GM21529 (cell line): ENCODE measurements at regions not wholly inside any gene's neighbourhood (a gene's known extent, or its start where the extent isn't known, plus 50 kb on each side); places are given as distances from the start of the nearest gene placed in this dataset.

Experiments used
- ATAC-seq: cut with Tn5 transposase; IDR thresholded peaks from one replicate; pipeline ENCODE4 v1.9.1; 2021; ENCODE audit not compliant: unreplicated experiment

DNA sequence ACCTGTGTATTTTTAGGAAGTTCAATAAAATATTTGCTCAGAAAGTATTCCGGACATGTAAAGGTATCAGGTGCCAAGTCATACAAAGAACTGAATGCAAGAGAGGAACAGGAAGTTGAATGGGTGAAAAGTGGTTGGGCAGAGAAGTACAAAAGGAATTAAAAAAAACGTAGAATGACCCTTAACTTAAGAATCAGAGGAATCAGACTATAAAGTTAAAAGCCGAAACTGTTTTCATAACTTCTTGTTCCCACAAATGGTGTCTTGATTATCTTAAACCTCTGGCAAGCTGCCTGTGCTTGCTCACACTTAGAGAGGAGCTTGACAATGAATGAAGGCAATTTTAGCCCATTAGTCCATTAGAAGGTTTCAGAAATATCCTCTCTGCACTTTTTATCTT, 81.6 kb upstream of the HHIP start:
- ATAC-seq = no peak

DNA sequence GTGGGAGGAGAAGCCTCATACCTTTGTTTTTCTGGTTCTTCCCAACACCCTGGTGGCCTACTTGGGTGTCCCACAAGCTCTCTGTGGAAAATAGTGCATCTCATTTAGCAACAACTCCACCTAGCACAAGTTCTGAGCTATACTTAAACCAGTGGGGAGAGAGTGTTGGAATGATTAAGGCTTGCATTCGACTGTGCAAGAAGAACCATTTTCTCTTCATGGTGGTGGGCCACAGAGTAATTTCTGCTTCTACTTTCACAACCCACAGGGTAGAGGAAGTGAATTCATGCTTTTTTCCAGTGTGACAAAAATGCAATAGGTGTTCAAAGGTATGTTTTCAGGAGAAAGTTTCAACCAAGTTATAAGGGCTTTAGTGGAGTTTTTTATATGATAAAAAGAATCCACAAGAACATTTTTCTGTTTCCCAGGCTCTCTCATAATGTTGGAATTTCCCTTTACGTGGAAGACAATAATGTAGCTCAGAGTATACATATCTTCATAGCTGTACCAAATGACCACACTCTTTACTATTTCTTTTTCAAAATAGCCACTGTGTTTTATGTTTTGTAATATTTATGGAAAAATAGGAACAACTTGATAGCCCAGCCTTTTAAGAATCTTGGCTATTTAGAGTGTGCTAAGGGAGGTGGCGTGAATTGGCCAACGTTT, 80.3 kb upstream of the HHIP start:
- no peak for ATAC-seq

- no peak for ATAC-seq
These were observed 73.3 kb upstream of the HHIP start for GRCh38 chr4:144572660-144573059.

GRCh38 chr4:144574000-144574399, 72.0 kb upstream of the HHIP start:
- peak; percentile 66 for ATAC-seq

- ATAC-seq = no peak
These were observed 71.4 kb upstream of the HHIP start for GRCh38 chr4:144574509-144574908.

DNA sequence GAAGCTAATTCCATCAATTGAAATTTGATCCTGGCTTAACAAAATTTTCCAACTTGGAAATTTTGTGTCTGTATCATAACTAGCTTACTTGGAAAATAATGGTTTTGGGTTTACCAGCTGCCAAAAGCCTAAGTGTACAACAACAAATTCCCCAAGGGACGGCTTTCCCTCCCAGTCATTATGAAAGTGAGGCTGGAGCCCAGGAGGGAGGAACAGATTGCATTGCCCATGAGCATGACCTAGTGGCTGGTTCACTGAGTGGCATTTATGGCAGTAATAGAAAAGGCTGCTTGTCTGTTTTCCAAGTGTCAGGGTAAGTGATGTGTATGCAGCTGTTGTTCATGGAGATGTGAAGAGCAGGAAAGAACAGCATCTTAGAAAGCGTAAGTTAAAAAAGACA, 70.8 kb upstream of the HHIP start:
- ATAC-seq = peak; percentile 63

DNA sequence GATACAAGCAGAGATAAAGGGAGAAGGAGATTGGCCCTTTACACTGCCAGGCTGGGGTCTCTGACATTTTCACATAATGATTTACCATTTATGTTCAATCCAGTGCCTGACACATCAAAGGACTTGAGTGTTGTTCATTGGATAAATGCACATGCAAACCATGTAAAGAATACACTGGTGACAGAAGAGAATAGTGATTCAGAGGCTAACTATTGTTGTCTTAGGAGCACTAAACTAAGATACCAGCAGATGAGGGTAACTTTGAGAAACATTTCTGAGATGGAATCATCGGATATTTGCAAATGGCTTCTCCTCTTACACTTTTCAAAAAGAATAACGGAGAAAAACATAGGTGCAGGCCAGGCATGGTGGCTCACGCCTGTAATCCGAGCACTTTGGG, 67.3 kb upstream of the HHIP start:
- no peak for ATAC-seq

DNA sequence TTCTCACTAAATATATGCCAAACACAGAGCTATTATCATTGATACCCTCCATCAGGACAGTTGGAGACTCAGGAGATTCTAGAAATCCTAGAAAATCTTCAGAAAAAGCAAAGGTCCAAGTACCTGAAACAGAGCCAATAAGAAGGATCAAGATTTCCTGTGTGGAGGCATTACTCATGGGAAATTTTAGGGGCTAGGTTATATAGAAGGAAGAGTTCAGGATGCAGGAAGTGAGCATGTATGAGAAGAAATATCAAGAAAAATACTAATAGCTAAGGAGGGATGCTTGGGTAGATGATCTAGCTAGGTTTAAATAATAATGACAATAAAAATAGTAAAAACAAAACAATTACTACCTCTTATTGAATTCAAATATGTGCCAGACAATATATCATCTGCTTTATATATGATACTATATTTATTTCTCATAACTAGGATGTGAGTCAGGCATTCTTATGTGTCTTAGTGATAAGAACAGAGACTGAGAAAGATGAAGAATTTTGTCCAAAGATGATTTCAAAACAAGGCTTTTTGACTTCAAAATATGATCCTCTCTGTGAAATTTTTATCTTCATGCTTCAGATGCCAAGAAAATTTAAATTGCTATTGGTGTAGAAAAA, 66.4 kb upstream of the HHIP start:
- ATAC-seq = no peak

DNA sequence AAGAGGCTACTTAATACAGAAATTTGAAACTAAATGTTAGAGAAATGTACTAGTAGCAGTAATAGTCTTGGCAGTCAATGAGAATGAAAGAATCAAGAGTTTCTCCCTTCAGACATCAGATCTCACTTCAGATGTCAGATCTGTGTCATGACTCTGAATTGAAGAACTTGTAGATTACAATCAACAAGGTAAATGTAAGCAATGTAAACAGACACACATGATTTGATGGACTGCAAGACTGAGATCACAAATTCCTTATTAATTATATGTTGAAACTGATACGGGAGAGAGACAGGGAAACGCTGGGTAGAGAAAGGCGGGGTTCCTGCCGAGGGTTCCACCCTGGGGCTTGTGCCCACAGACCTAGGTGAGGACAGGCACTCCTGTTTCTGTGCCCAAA, 65.5 kb upstream of the HHIP start:
- no peak for ATAC-seq

DNA sequence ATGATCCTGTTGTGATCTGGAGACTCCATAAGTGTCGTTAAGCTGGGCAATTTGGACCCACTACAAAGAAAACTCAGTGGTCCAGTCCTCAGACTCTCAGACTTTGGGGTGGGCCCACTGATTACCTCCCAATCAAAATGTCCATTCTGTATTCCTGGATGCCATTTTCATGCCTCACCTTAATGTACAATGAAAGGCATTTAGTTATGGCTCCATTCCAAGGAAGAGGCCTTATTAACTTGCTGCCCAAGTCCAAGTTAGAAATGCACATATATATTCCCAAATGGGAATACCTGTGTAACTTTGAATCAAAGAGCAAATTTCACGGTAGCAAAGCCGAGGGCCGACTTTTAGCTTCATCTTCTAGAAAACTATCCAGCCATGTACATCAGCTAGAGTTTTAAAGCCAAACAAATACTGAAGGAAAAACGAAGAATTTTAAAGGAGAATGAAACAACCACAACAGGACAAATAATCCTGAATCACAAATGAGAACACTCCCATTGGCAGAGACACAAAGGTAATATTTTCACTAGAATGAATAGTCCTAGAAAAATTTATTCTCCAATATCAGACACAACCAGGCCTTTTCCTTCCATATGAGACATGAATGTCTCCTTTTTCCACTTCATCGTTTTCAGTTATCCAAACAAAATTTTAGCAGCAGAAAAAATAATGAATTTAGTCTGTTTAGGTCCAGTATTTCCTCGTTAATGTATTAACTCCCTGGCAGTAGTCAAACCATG, 63.7 kb upstream of the HHIP start:
- no peak for ATAC-seq

- no peak for ATAC-seq
These were observed 63.0 kb upstream of the HHIP start for GRCh38 chr4:144582975-144583374.

GRCh38 chr4:144583658-144584057, 62.3 kb upstream of the HHIP start:
- ATAC-seq = no peak

DNA sequence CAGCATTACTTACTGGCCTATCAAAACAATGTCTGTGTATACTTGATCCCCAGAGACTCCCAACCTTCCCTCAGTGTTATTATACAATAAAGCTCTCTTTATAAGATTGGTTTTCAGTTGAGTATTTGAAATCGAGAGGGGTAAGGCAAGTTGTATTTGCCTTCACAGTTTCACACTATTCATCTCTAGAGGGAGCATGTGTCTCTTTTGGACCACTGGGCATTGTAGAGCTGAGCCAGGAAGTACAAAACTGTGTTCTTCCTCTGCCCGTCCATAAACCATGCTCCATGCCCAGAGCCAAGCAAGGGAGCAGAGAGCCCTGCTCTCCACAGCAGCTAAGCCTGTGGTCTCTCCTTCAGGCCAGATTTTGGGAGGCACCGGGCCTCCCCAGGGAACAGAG, 61.5 kb upstream of the HHIP start:
- ATAC-seq = no peak

GRCh38 chr4:144589512-144589911, 56.4 kb upstream of the HHIP start:
- no peak for ATAC-seq

- no peak for ATAC-seq
These were observed 55.9 kb upstream of the HHIP start for GRCh38 chr4:144590020-144590419.

- ATAC-seq = no peak
These were observed 54.6 kb upstream of the HHIP start for GRCh38 chr4:144591401-144591800.

- no peak for ATAC-seq
These were observed 53.7 kb upstream of the HHIP start for GRCh38 chr4:144592264-144592663.

DNA sequence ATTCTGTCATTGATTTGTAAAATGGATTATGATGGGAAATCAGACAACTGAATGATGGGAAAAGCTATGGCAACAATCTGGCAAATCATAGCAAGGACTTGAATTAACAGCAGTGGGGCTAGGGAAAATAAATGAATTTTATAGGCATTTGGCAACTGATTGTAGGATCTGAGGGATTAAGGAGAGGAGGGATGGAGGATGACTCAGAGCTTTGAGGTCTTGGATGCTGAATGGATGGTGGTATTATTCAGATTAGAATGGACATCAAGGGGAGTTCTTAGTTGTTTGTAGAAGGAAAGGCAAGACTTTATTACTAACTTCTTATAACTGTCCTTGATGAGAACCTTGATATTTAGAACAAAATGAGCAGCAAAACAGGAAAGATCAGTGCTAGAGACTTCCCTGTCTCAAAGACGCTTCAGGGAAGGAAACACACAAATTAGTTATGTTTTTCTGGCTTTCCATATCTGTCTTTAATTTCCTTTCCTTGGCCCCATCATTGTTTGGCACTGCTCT, 51.4 kb upstream of the HHIP start:
- no peak for ATAC-seq

DNA sequence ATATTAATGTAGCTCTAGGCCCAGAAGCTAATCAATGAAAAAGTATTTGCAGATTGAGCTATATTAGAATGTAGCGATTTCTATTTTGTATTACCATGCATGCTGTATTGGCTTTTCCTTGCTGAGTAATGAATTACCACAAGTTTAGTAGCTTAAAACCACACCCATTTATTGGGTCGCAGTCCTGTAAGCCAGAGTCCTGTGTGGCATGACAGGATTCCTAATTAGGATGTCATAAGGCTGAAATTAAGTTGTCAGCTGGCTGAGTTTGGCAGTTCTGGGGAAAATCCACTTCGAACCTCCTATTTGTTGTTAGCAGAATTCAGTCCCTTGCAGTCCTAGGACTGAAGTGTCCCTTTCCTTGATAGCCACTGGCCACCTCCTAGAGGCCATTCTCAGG, 50.3 kb upstream of the HHIP start:
- no peak for ATAC-seq
